OCI-LY7 (cell line): ENCODE measurements at regions not wholly inside any gene's neighbourhood (a gene's known extent, or its start where the extent isn't known, plus 50 kb on each side); places are given as distances from the start of the nearest gene placed in this dataset.

Experiments
- CTCF ChIP-seq: fragments of 200-600 bp; sonication (generic); conservative IDR thresholded peaks from 2 replicates; pipeline ENCODE4 v1.5.1; 2014; ENCODE audit warnings: mild to moderate bottlenecking, antibody characterized with exemption, low read length, moderate library complexity, mixed read lengths
- EZH2phosphoT487 ChIP-seq: fragments of 200-600 bp; sonication (generic); IDR thresholded peaks from 2 replicates; pipeline ENCODE4 v1.6.1; 2018; ENCODE audit warnings: low read depth, borderline replicate concordance, mild to moderate bottlenecking, mixed run types, antibody characterized with exemption, low read length, moderate library complexity, mixed read lengths

- TF ChIP-seq CTCF = no peak
- TF ChIP-seq EZH2phosphoT487 = no peak
These were observed 156.5 kb upstream of the OLIG3 start for GRCh38 chr6:137650720-137651119.
